ENCODE measurements at regions not wholly inside any gene's neighbourhood (a gene's known extent, or its start where the extent isn't known, plus 50 kb on each side); places are given as distances from the start of the nearest gene placed in this dataset.

GRCh38 chrX:122203399-122203798 is 980.7 kb upstream of the GRIA3 start:
- Histone ChIP-seq H3K4me3 (no peak overlapping the region), H3K4me1 (no peaks in the 10 kb centered on the region), H3K36me3 (no peaks in the 10 kb centered on the region), H3K9me3 (no peaks in the 10 kb centered on the region), H3K27me3 (replicated peaks in 1 of 7) (no peaks in the 10 kb centered on the region), H3K27ac (no peak overlapping the region)
- intact Hi-C loops (cut with DNase I; ENCODE audit: low total_unique reads), result no loop called here
- TF ChIP-seq POLR2AphosphoS5 (IDR thresholded peaks at IDR 0.05) (no peak), POLR2A (IDR thresholded peaks at IDR 0.05) (no peak), CTCF (IDR thresholded peaks at IDR 0.05 in 8 of 11, conservative IDR thresholded peaks at IDR 0.05 in 3 of 11) (no peak)
- WGBS, 5 donors, result 36 to 71% (median 64%) methylated on average over 3 of the region's 3 CpGs
- DNase-seq, result no peak

DNA sequence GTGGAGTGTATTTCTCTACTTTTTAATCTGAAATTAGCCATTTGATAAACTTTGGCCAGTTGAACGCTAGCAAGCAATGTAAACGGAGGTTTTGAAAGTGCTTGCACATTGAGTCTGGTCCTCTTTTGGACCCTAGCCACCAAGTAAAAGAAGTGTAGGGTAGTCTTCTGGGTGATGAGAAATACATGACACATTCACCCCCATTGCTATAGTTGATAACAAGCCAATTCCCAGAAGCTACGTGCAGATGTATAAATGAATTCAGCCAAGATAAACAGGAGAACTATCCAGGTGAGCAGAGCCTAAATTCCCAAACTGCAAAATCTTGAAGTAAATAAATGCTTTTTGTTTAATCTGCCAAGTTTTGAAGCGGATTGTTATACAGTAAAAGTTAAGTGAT is 965.4 kb upstream of the GRIA3 start:
- DNase-seq, result no peak
- H3K36me3 ChIP-seq, result no peaks in the 10 kb centered on the region
- H3K4me3 ChIP-seq, result no peak overlapping the region
- intact Hi-C loops (cut with DNase I; ENCODE audit: low total_unique reads), result no loop called here
- H3K9me3 ChIP-seq, result peaks cover 0 to 9% (median 0%) of the 10 kb centered on the region in 8 donors
- WGBS, 5 donors, result 80 to 90% (median 85%) methylated on average over 4 of the region's 4 CpGs
- no peak for TF ChIP-seq CTCF (IDR thresholded peaks at IDR 0.05 in 8 of 11, conservative IDR thresholded peaks at IDR 0.05 in 3 of 11)
- no peak for TF ChIP-seq POLR2AphosphoS5 (IDR thresholded peaks at IDR 0.05)
- no peak for TF ChIP-seq POLR2A (IDR thresholded peaks at IDR 0.05)
- H3K27ac ChIP-seq, result no peak overlapping the region
- no peaks in the 10 kb centered on the region for H3K4me1 ChIP-seq
- no peaks in the 10 kb centered on the region for H3K27me3 ChIP-seq (replicated peaks in 1 of 7)

- Histone ChIP-seq H3K4me1 (no peaks in the 10 kb centered on the region), H3K4me3 (no peak overlapping the region), H3K27ac (no peak overlapping the region), H3K27me3 (replicated peaks in 1 of 7) (no peaks in the 10 kb centered on the region), H3K9me3 (peaks cover 0 to 9% (median 0%) of the 10 kb centered on the region in 8 donors), H3K36me3 (no peaks in the 10 kb centered on the region)
- no peak for TF ChIP-seq POLR2AphosphoS5 (IDR thresholded peaks at IDR 0.05)
- no peak for TF ChIP-seq POLR2A (IDR thresholded peaks at IDR 0.05)
- TF ChIP-seq CTCF (IDR thresholded peaks at IDR 0.05 in 8 of 11, conservative IDR thresholded peaks at IDR 0.05 in 3 of 11), result no peak
- no peak for DNase-seq
- intact Hi-C loops (cut with DNase I; ENCODE audit: low total_unique reads), result no loop called here
- WGBS, 5 donors, result 71 to 95% (median 77%) methylated on average over 1 of the region's 1 CpG
These were observed 964.9 kb upstream of the GRIA3 start for GRCh38 chrX:122219226-122219625.

DNA sequence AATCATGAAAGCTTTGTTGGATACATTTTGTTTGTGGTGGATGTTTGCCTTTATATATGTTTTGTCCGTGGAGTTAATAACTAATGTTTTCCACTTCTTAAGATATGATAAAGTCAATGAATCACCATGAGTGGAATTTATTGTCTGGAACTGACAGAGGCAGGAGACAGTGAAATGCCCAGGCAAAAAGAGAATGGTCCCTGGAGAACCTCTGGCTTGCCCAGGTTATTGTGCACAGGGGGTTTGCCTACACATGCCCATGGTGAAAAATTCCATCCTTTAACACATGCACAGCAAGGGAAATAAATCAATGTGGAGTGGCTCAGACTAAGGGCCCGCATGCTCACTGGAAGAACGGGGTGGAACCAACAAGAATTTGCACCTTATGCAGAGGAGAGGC is 964.3 kb upstream of the GRIA3 start:
- no peak overlapping the region for H3K27ac ChIP-seq
- TF ChIP-seq POLR2AphosphoS5 (IDR thresholded peaks at IDR 0.05), result no peak
- TF ChIP-seq CTCF (IDR thresholded peaks at IDR 0.05 in 8 of 11, conservative IDR thresholded peaks at IDR 0.05 in 3 of 11), result no peak
- no peak for TF ChIP-seq POLR2A (IDR thresholded peaks at IDR 0.05)
- no peaks in the 10 kb centered on the region for H3K27me3 ChIP-seq (replicated peaks in 1 of 7)
- H3K4me1 ChIP-seq, result no peaks in the 10 kb centered on the region
- intact Hi-C loops (cut with DNase I; ENCODE audit: low total_unique reads), result no loop called here
- peaks cover 0 to 9% (median 0%) of the 10 kb centered on the region in 8 donors for H3K9me3 ChIP-seq
- 71 to 93% (median 81%) methylated on average over 1 to 3 of the region's 3 CpGs for WGBS, 5 donors
- no peak overlapping the region for H3K4me3 ChIP-seq
- no peak for DNase-seq
- no peaks in the 10 kb centered on the region for H3K36me3 ChIP-seq

Measured in spleen (tissue), 11 donors.